Activated T-cell treated with anti-CD3 and anti-CD28 coated beads for 48 hours (primary cell): ENCODE measurements at regions not wholly inside any gene's neighbourhood (a gene's known extent, or its start where the extent isn't known, plus 50 kb on each side); places are given as distances from the start of the nearest gene placed in this dataset.

Source experiments
- DNase-seq: peaks from one replicate; pipeline ENCODE4 v3.0.0-alpha.2; 2020; ENCODE audit warnings: low read depth

DNA sequence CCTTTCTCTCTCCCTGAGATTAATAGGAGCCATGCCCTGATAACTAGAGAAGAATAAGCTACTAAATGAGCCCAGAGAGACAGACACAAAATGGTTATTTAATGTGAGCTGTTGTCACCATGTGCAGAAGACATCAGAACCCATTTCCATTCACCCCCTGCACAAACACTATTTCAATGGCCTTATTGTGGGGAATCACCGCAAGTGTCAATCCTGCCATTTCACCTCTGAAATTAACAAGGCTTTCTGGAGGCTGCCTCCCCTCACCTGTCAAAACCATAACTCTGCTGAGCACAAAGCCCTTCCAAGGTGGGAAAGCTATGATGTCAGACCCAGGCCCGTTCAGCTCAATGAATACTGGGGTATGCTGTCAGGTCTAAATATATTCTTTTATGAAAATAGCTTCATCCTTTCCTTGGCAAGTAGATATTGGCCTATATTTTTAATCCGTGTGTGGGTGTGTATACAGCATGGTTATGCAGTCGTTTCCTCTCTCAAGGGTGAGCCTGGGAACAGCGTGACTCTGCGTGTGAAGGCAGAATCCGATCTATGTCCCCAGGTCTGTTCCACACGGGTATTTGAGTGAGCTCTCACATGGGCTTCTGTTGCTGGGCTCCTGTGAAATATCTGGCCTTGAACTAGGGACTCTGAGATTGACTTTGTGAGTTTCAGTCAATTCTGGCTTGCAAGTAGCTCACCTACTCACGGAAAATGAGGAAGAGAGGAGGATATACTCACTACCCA, 266.3 kb downstream of the FBXW7 start:
- DNase-seq: no peak

DNA sequence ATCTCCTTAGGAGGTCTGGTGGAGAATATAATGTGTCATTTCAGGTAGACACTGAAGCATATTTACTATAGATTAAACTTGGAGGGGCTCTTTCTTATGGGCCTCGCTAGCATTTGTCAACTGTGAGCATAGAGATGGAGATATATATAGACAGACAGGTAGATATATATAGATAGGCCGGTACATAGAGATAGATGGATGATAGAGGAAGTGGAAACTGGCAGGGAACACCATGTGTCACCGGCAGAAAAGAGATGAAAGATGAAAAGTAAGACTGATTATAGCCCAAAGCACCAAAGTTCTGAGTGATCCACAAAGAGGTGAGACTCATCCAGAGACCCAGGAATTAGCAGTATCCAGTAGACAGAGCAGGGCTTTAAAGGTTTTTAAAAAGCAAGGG, 268.1 kb downstream of the FBXW7 start:
- no peak for DNase-seq

DNA sequence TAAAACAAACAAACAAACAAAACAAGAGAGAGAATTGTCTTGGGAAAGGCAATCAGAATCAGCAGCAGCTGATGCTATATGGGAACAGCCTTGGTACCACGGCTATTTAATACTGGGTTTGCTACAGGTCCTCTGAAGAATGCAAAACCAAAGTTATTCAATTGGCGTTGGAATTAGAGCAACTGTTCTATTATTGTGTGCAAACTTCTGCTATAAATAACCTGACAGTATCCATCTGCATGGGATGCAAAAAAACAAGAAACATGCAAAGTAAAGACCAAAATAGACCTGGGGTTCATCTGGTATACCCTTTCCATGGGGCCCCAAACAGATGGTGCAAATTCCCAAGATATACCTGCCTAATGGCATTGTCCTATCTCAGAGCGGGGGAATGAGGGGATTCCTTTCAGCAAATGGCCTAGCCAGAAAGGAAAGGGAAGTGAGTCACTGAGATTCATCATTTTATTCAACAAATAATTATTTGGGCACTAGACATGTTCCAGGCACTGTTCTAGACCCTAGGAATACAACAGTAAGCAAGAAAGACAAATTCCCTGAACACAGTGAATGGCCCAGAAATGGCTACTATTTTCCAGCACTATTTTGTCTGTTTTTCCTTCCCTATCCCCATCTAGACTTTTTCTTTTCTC, 268.9 kb downstream of the FBXW7 start:
- DNase-seq: no peak

DNA sequence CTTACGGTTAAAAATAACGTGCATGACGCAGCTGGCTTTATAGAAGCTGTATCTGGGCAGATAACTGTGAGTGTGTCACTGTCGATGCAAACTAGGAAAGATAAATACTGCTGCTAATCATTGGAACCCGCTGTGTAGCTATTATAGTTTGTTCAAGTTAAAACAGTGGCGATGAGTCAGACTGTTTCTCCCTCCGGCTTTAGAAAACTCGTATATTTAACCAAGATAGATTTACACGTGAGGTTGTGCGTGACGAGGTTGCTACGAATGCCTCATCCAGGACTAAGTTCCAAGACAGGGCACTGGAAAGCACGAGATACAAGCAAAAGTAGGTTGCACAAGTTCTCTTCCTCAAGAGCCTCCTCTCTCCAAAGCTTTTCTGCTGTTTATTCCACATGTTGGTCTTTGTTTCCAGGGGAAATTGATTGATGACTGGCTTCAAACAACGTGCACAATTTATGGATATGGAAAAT, 270.7 kb downstream of the FBXW7 start:
- no peak for DNase-seq

DNA sequence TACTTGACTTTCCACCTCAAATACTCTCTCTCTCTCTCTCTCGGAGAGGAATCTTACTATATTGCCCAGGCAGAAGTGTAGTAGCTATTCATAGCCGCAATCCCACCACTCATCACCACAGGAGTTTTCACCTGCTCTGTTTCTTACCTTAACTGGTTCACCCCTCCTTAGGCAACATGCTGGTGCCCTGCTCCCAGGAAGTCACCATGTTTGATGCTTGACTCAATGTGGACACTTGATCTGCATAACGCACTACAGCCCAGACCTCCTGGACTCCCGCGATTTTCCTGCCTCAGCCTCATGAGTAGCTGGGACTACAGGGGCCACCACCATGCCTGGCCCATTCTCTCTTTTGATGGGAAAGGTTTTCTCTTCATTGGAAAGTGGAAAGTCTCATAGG, 271.8 kb downstream of the FBXW7 start:
- no peak for DNase-seq

DNA sequence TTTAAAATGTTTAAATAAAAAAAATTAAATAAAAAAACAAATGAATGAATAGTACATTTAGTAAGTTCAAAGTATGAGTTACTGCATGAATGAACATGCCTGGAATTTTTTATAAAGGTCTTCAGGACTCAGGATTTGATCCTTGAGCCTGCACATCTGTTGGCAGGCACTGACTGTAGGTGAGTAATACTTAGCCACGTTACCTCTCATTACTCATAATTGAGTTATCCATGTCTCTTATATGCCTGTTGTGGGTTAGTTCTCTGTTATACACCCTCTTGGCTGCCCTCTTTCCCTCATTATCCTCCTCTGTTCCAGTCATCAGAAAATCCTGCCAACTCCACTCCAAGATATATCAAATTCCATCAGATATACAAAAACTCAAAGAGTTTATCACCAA, 276.0 kb downstream of the FBXW7 start:
- no peak for DNase-seq

DNA sequence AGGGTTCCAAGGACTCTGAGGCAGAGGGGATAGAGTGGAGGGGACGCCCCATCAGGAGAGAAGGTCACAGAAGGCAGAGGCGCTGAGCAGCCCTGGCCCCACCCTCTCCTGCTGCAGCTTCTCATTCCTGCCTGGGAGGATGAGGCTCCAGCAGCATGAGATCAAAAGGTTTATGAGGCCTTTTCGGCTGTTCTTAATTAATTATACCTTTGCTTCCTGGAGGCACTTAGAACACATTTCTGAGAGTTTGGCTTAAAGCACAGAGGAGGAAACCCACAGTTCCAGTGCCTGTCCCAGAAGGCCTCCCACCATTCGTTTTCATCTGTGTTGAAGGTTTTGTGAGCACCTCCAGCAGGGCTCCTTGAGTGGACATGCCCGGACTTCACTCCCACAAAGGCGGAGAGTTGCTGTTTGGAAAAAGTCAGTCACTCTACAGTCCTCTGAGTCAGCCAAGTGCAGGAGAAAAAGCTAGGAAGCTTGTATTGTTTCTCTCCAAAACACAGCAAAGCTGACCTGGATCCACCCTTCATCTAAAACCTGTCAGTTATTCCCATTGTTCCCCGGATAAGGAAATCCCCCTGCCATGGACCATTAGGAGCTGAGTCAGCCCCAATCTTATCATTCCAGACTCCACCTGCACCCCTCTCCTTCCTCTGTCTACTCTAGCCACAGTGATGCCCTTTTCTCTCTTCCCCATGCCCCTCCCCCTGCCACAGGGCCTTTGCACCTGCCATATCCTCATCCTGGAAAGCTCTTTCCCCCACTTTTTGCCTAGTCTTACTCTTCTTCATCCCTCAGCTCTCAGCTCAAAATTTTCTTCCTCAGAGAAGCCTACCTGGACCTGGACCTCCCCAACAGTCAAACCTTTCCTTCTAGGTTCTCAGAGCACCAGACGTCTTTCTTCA, 276.8 kb downstream of the FBXW7 start:
- DNase-seq: no peak

DNA sequence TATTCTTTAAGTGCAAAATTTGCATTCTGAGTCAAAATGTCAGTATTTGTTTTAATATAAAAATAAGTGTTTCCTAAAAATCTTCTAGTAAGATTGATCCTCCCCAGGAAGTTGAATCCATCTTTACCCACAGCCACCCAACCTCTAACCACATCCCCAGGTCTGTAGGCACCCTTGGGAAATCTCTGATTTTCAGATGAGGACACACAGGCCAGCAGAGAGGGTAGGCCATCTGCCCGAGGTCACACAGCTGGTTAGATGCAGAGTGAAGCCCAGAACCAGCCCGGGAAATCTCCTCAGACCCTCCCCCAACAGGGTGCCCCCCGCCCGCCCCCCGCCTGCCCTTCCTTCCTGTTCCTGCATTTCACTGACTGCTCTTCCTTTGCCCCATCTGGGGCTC, 277.5 kb downstream of the FBXW7 start:
- no peak for DNase-seq

DNA sequence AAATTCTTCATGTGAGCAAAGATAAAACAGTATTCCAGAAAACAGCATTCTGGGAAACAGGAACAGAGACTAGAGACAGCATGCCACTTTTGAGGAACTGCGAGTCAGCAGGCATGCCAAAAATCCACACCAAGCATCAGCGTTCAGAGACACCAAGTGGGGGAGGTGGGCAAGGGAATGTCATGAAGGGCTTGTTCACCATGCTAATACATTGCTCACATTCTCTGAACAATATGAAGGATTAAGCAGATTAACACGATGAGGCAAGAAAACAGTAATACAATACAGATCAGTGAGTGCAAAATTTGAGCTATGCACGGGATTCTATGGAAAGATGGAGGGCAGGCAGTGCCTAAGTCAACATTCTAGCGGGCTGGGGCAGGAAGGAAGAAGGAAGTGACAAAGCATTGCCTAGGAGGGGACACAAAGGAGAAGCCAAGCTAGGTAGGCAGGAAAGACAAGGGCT, 278.3 kb downstream of the FBXW7 start:
- no peak for DNase-seq

DNA sequence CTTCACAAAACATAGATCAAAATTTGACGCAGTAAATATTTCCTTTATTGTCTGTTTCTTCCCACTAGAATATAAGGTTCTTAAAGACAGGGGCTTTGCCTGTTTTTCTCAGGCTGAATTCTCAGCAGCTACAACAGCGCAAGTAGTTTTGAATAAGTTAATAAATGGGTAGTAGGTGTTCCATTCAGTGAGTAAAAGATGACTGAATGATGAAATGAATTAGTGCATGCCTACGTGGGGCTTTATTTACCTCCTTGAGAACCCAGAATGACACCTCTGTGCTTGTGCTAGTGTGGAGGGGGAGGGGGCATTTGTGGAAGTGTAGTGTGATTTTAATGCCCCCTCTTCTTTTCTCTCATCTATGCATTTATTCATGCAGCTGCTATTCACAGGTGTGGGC, 278.9 kb downstream of the FBXW7 start:
- DNase-seq: no peak

DNA sequence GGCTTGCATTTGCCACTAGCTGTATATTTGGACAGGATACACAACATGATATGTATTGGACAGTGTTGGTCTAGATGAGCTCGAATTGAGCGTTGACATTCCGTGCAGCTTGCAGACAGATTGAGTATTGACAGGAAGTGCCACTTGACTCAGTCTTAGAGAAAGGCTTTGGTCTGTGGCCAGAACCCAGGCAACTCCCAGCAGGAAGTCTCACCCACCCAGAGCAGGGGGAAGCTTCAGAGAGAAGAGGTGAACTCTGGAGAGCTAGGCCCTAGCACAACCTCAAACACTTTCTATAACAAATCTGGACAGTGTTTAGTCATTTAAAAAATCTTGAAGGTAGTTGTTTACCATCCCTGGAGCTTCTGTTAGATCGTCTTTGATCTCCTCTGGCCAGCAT, 280.5 kb downstream of the FBXW7 start:
- DNase-seq: peak; percentile 29

DNA sequence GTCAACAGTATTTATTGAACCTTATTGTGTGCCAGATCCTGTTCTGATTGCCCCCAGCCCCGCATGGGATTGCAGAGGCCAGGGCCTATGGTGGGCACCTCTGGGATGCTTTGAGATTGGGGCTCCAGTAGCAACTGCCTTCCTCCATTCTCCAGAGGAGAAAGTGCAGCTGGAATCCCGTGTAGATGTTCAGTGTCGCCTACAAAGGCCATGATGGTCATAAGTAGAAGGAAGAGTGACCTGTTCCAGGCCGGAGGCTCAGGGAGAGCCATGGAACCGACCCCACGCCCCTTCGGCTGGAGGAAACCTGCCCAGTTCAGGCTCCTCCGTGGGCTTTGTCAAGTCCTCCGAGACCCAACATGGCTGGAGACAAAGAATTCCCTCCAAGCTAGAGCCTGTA, 287.5 kb downstream of the FBXW7 start:
- DNase-seq: no peak

DNA sequence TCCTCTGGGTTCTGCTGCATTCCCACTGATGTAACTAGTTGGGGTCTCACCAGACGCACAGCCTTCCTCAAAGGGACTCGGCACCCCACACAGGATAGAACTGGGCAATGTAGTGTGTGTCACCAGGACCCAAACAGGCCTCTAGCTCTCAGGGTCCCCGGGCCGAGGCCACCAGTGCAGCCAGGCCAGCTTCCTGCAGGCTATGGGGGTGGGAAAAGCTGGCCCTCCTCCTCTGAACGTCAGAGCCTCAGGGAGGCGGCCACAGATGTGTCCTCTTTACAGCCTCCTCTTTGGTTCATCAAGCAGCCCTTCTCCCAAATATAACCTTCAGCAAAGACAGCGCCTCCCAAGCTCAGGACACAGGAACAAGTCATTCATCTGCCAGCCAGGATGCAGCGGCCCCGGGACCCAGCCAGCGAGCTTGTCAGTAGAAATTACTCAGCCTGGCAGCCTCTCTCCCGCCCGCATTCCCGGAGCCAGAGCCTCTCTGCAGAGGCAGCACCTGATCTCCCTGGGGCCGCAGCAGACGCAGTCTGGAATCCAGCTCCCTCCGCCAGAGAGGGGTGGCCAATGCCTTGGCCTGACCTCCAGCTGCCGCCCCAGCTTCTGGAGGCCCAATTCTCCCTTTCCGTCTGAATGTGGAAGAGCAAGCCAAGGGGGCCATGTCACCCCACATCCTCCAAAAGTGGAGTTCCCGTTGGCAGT, 288.5 kb downstream of the FBXW7 start:
- no peak for DNase-seq

DNA sequence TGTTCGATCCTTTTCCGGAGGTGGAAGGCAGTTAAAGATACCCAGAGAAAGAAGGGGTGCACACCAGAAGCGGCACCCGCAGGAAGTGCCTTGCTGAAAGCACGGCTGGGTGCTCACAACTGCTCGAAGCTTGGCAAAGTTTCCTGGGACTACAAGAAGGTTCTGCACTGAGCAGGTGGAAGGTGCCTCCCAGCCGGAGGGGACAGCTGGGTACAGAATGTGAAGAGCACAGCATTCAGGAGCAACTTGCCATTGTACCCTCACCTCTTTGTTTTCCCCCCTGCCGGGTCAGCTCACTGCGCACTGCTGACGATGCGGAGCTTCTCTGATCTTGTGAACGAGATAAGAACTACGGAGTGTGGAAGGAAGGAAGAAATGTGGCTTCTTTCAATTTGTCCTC, 289.2 kb downstream of the FBXW7 start:
- DNase-seq: no peak

DNA sequence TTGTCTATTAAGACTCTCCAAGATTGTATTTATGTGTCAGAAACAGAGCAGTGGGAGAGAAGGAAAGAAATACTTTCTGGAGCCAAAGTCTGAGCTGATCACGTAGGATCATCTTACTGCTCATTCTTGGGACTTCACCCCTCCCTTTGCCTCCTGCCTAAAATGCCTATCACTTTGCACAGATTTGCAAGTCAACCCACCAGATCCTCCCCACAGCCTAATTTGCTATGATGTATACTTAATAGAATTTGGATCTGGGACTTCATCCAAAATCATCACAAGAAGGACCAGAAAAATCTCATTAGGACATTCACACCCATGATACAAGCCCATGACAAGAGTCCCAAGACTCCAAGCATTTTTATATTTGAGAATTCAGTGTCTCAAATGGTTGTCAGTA, 290.2 kb downstream of the FBXW7 start:
- no peak for DNase-seq

DNA sequence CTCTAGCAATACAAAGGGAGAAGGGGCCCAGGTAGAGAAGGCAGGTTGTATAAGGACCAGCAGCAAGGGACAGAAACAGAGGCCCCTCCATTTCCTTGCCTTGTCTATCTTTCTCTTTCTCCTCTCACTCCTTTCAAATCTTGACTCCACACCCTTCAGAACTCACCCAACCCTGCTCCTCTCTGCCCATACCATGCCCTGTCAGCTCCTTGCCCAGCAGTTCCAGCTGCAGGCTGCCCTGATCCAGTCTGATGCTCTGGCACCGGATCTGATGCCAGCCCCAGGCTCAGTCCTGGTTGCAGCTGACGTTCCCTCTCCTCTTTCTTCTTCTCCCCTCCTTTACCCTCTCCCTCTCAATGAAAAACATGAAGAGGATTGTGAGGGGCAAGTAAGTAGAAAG, 291.2 kb downstream of the FBXW7 start:
- no peak for DNase-seq

DNA sequence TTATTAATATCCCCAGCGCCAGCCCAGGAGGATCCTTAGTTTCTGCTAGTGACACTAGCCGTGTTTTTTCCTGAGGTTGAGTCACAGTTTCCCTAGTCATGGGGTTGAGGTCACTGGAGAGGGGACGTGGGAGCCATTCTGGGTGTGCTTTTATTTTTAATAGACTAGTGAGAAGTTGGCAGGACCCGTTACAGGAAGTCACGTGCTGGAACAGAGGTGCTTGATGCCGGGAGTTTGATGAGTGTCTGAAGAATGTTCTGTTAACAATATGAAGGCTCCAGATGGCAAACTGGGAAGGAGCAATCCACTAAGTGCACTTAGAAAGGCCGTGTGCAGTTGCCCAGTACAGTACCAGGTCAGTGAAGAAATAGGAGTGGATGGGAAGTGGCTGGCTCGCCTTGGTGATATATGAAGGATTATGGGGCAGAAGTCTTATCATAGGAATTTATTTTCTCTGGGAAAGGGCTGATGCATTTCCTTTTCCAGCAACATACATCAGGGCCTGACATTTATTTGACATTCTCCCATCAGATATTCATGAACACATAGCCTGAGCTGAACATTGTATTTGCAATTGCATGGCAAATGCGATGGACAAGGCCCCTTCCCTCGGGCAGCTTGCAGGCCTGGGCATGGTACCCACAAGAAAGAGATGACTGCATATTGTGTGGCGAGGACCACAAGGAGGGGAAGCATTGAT, 291.8 kb downstream of the FBXW7 start:
- DNase-seq: no peak

DNA sequence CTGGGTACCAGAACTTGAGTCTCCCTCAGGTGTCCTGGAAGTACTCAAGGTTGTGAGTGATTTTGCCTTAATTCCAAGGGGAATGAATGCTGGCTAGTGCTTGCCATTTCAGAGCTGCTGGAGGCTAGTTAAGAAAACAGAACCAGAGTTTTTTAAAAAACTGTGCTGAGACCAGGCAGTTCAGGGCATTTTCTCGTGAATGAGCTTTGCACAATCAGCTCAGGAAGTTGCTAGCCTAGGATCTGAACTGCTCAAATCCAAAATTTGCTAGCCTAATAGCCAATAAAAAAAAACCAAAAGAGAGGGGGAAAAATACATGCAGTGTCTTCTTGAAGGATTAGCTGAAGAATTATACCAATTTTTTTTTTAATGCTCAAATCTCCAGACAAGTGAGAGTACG, 292.7 kb downstream of the FBXW7 start:
- no peak for DNase-seq

DNA sequence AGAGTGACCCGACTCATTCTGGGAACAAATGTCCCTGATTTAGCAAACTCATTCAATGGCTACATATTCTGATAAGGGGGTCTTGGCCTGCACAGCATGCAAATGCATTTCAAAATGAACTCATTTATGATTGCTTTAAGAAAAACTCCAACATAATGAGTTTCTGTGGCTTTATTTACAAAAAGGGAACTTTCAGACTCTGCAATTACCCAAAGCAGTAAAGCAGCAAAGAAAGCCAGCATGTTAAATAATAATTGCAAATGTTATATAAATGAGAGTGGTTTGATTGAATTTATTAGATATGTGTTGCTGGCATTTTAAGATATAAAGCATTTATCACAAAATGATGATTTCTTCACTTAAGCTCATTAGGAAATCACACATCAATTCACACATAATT, 295.7 kb downstream of the FBXW7 start:
- DNase-seq: no peak

DNA sequence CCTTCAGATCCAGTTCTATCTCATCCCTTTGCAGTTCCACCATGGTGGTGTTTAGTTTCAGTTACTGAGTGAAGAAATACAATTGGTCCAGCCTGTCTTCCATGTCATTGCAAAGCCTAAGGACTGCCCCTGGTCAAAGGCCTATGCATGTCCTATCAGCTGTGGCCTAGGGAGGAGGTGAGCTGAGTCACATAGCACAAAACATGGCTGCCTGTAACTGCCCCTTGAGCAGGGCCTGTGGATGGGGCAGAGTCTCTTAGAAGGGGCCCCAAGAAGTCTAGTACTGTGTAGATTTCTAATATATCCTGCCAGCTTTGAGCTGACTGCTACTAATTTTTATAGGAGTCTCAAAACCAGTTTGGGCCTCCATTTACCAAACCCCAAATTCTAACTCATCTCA, 296.7 kb downstream of the FBXW7 start:
- DNase-seq: no peak

DNA sequence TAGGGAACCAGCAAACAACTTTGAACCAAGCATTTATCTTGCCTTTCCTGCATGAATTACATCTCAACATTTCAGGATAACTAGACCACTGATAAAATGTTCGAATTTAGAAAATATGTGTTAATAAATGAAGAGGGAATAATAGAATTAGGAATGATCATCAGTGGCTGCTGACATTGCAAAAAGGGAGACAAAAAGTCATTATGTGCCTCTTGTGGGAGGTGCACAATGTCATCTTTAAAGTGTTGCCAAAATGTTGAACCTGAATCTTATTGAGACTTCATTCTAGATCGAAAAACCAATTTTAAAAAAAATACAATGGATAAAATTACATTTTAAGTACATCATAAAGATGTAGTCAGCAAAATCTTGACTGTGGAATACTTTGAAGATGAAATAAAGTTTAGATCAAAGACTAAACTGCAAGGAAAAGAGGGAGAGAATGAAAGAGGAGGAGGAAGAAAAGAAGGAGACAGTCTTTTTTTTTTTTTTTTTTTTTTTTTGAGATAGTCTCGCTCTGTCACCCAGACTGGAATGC, 299.3 kb downstream of the FBXW7 start:
- no peak for DNase-seq
